ENCODE measurements at regions not wholly inside any gene's neighbourhood (a gene's known extent, or its start where the extent isn't known, plus 50 kb on each side); places are given as distances from the start of the nearest gene placed in this dataset.

GRCh38 chr5:4541334-4541733, 598.8 kb upstream of the ADAMTS16 start:
- TF ChIP-seq JUNB (IDR thresholded peaks at IDR 0.05), result no peak
- TF ChIP-seq CBX2 (IDR thresholded peaks at IDR 0.05; ENCODE audit: borderline replicate concordance, low read depth), result no peak
- TF ChIP-seq SREBF2 (IDR thresholded peaks at IDR 0.05), result no peak
- no peak for TF ChIP-seq ESRRA (IDR thresholded peaks at IDR 0.05; ENCODE audit: borderline replicate concordance, low read length)
- no peak for TF ChIP-seq RCOR1 (IDR thresholded peaks at IDR 0.05; ENCODE audit: low read depth, low read length)
- no peak for TF ChIP-seq PBX3 (IDR thresholded peaks at IDR 0.05)
- TF ChIP-seq TP53 (CRISPR knock-in tag; IDR thresholded peaks at IDR 0.05), result no peak
- no peak for TF ChIP-seq NFE2L2 (conservative IDR thresholded peaks at IDR 0.05; ENCODE audit: low read length)
- TF ChIP-seq HOXB5 (CRISPR knock-in tag; IDR thresholded peaks at IDR 0.05), result no peak
- no peak for TF ChIP-seq ZFP36 (IDR thresholded peaks at IDR 0.05; ENCODE audit: borderline replicate concordance, partially characterized antibody)
- TF ChIP-seq MAZ (IDR thresholded peaks at IDR 0.05; ENCODE audit: borderline replicate concordance, low read depth, low read length), result no peak
- no peak for TF ChIP-seq CHD4 (IDR thresholded peaks at IDR 0.05; ENCODE audit: borderline replicate concordance)
- H3K4me1 ChIP-seq, result no peaks in the 10 kb centered on the region
- DNase-seq (ENCODE audit: low read depth in 1 of 2, low spot score in 1 of 2) (no peak), FAIRE-seq (no peak), ATAC-seq (no peak)
- no peaks in the 10 kb centered on the region for H3K9me3 ChIP-seq
- 1% methylated on average over 4 of the region's 4 CpGs for WGBS (ENCODE audit: missing lambda C conversion rate)
- H3K4me2 ChIP-seq, result no peak overlapping the region
- ChIA-PET CTCF (no interaction called here), POLR2A (no interaction called here)
- no peak overlapping the region for H3K4me3 ChIP-seq
- no peak overlapping the region for H3K27ac ChIP-seq

GRCh38 chr5:4542145-4542778, 597.9 kb upstream of the ADAMTS16 start:
- Histone ChIP-seq H3K9me3 (no peaks in the 10 kb centered on the region), H3K4me2 (no peak overlapping the region), H3K4me3 (no peak overlapping the region), H3K4me1 (no peaks in the 10 kb centered on the region), H3K27ac (no peak overlapping the region)
- ATAC-seq (no peak), DNase-seq (ENCODE audit: low read depth in 1 of 2, low spot score in 1 of 2) (no peak), FAIRE-seq (no peak)
- CTCF ChIA-PET, result no interaction called here
- 19% methylated on average over 11 of the region's 12 CpGs for WGBS (ENCODE audit: missing lambda C conversion rate)
- POLR2A ChIA-PET, result no interaction called here
- no peak for TF ChIP-seq HMGXB4 (CRISPR knock-in tag; IDR thresholded peaks at IDR 0.05; ENCODE audit: borderline replicate concordance)
- TF ChIP-seq FOSB (CRISPR knock-in tag; IDR thresholded peaks at IDR 0.05), result no peak
- no peak for TF ChIP-seq FOXS1 (CRISPR knock-in tag; IDR thresholded peaks at IDR 0.05)
- no peak for TF ChIP-seq ZFP36 (IDR thresholded peaks at IDR 0.05; ENCODE audit: borderline replicate concordance, partially characterized antibody)
- TF ChIP-seq MAFK (IDR thresholded peaks at IDR 0.05; ENCODE audit: partially characterized antibody), result no peak
- TF ChIP-seq HOXB5 (CRISPR knock-in tag; IDR thresholded peaks at IDR 0.05), result no peak
- no peak for TF ChIP-seq NR3C1 (IDR thresholded peaks at IDR 0.05)
- no peak for TF ChIP-seq CBX2 (IDR thresholded peaks at IDR 0.05; ENCODE audit: borderline replicate concordance, low read depth)
- TF ChIP-seq BHLHE40 (IDR thresholded peaks at IDR 0.05; ENCODE audit: low read depth, low read length), result no peak
- no peak for TF ChIP-seq CHD2 (IDR thresholded peaks at IDR 0.05; ENCODE audit: low read length, partially characterized antibody)
- TF ChIP-seq HOXB13 (CRISPR knock-in tag; IDR thresholded peaks at IDR 0.05; ENCODE audit: low read depth), result no peak
- no peak for TF ChIP-seq KDM1A (IDR thresholded peaks at IDR 0.05; ENCODE audit: low read depth)
- no peak for TF ChIP-seq RARB (CRISPR knock-in tag; IDR thresholded peaks at IDR 0.05)
- no peak for TF ChIP-seq USF2 (IDR thresholded peaks at IDR 0.05)
- no peak for TF ChIP-seq NPAS2 (CRISPR knock-in tag; IDR thresholded peaks at IDR 0.05; ENCODE audit: borderline replicate concordance)
- TF ChIP-seq ZC3H11A (IDR thresholded peaks at IDR 0.05), result no peak
- TF ChIP-seq MAX (IDR thresholded peaks at IDR 0.05), result no peak
- TF ChIP-seq PBX3 (IDR thresholded peaks at IDR 0.05), result no peak
- TF ChIP-seq NFE2L2 (conservative IDR thresholded peaks at IDR 0.05; ENCODE audit: low read length), result no peak
- no peak for TF ChIP-seq RFX5 (IDR thresholded peaks at IDR 0.05)
